ENCODE measurements at regions not wholly inside any gene's neighbourhood (a gene's known extent, or its start where the extent isn't known, plus 50 kb on each side); places are given as distances from the start of the nearest gene placed in this dataset.
A peak's percentile ranks its signal among the peaks of the same experiment; 100 is the strongest.

DNA sequence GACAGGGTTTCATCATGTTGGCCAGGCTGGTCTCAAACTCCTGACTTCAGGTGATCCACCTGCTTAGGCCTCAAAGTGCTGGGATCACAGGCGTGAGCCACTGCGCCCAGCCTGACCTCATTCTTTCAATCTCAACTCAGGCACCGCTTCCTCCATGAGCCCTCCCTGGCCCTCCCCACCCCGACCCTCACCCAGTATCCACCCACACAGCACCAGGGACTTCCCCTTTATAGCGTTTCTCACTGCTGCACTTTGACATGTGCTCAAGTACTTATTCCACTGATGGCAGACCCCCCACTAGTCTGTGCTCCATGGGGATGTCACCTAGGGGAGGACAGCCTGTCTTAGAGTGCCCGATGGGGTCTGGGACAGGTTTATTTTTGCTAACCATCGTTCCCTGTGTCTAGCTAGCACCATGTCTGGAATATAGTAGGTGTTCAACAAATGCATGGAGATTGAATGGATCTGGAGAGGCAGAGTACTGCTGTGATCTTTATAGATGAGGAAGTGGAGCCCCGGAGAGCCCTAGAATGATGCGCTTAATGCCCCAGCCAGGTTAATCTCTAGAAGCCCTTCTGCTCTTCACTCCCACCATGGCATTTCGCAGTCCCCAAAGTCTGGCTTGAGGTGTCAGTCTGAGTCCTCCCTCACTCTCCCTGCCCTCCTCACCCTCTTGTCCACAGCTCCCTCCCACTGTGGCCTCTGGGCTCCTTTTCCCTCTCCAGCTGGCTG lies 258.8 kb downstream of the RPS24 start:
- Histone ChIP-seq H3K27me3 (no peaks in the 10 kb centered on the region), H3K36me3 (no peaks in the 10 kb centered on the region), H3K9me3 (no peaks in the 10 kb centered on the region), H3K27ac (no peak overlapping the region), H3K4me3 (no peak overlapping the region), H3K4me1 (no peaks in the 10 kb centered on the region)
- WGBS, 2 donors: 70 to 81% methylated on average over 10 of the region's 10 CpGs
- DNase-seq: no peak
- TF ChIP-seq POLR2AphosphoS5 (IDR thresholded peaks at IDR 0.05) (no peak), POLR2A (IDR thresholded peaks at IDR 0.05) (no peak), EP300 (IDR thresholded peaks at IDR 0.05) (no peak)
- TF ChIP-seq, protein P1, sequence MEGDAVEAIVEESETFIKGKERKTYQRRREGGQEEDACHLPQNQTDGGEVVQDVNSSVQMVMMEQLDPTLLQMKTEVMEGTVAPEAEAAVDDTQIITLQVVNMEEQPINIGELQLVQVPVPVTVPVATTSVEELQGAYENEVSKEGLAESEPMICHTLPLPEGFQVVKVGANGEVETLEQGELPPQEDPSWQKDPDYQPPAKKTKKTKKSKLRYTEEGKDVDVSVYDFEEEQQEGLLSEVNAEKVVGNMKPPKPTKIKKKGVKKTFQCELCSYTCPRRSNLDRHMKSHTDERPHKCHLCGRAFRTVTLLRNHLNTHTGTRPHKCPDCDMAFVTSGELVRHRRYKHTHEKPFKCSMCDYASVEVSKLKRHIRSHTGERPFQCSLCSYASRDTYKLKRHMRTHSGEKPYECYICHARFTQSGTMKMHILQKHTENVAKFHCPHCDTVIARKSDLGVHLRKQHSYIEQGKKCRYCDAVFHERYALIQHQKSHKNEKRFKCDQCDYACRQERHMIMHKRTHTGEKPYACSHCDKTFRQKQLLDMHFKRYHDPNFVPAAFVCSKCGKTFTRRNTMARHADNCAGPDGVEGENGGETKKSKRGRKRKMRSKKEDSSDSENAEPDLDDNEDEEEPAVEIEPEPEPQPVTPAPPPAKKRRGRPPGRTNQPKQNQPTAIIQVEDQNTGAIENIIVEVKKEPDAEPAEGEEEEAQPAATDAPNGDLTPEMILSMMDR (IDR thresholded peaks at IDR 0.05): no peak
- ATAC-seq (ENCODE audit: low FRiP score in 2 of 2): peak in 1 of 2 donors; percentile 34

DNA sequence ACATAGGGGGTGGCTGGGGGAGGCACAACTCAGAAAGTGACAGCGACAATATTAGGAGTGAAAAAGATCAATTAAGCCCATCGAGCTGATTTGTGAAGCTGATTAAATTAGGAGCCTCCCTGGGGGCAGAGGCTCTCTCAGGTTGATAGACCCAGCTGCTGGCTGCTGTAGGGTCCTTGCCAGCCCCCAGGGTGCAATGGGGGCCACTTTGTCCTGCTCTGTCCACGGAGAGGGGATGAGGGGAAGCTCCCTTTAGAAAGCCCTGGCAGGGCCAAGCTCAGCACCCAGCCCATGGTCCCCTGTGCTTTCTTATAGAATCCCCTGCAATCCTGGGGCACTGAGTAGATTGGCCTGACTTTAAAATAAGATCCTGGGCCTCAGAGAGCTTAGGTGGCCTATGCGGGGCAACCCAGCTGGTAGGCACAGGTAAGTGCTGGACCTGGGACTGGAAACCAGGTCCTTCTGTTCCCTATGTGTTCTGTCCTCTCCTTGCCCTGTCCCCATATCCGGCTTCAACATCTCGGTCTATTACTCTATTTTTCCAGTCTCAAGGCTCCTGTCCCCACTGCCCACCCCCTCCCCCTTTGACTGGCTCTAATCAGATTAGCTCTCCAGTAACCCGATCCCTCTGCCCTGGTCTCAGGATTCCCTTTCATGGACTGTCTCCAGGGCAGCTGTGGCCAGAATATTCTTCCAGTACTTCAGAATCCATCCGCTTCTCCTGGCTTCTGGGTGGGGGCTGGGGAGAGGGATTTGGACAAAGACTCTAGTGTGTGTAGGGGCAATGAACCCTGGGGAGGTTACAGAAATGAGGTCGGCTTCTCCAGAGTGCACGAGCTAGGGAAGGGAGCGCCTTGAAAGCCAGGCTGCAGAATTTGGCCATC lies 259.6 kb downstream of the RPS24 start:
- ATAC-seq (ENCODE audit: low FRiP score in 2 of 2): peak in 1 of 2 donors; percentile 17
- H3K27ac ChIP-seq: no peak overlapping the region
- no peaks in the 10 kb centered on the region for H3K4me1 ChIP-seq
- H3K4me3 ChIP-seq: no peak overlapping the region
- no peaks in the 10 kb centered on the region for H3K36me3 ChIP-seq
- no peaks in the 10 kb centered on the region for H3K27me3 ChIP-seq
- 73 to 76% methylated on average over 10 to 11 of the region's 11 CpGs for WGBS, 2 donors
- TF ChIP-seq POLR2A (IDR thresholded peaks at IDR 0.05) (no peak), EP300 (IDR thresholded peaks at IDR 0.05) (no peak), POLR2AphosphoS5 (IDR thresholded peaks at IDR 0.05) (no peak)
- TF ChIP-seq, protein P1 (IDR thresholded peaks at IDR 0.05): no peak
- H3K9me3 ChIP-seq: no peaks in the 10 kb centered on the region
- DNase-seq: no peak

DNA sequence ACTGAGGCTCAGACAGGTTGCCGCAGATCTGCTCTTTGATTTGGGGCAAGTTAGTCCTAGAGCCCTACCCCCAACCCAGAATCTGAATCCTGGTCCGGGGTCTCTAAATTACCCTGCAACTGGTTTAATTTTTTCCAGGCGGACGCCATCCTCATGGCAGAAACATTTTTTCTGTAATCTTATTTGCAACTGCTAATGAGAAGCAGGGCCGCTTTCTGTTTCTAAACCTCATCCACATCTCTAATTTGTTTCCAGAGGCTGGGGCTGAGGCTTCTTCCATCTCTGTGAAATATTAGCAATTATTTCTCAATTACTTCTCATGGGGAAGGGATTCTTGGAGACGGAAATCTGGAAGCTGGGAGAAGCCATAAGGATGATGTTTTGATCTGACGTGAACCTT lies 261.6 kb downstream of the RPS24 start:
- H3K4me3 ChIP-seq: no peak overlapping the region
- H3K27ac ChIP-seq: no peak overlapping the region
- no peaks in the 10 kb centered on the region for H3K9me3 ChIP-seq
- H3K36me3 ChIP-seq: no peaks in the 10 kb centered on the region
- no peak for DNase-seq
- WGBS, 2 donors: 92 to 93% methylated on average over 7 of the region's 7 CpGs
- ATAC-seq (ENCODE audit: low FRiP score in 2 of 2): no peak
- TF ChIP-seq POLR2AphosphoS5 (IDR thresholded peaks at IDR 0.05) (no peak), POLR2A (IDR thresholded peaks at IDR 0.05) (no peak), EP300 (IDR thresholded peaks at IDR 0.05) (no peak)
- TF ChIP-seq, protein P1 (IDR thresholded peaks at IDR 0.05): no peak
- no peaks in the 10 kb centered on the region for H3K4me1 ChIP-seq
- no peaks in the 10 kb centered on the region for H3K27me3 ChIP-seq

DNA sequence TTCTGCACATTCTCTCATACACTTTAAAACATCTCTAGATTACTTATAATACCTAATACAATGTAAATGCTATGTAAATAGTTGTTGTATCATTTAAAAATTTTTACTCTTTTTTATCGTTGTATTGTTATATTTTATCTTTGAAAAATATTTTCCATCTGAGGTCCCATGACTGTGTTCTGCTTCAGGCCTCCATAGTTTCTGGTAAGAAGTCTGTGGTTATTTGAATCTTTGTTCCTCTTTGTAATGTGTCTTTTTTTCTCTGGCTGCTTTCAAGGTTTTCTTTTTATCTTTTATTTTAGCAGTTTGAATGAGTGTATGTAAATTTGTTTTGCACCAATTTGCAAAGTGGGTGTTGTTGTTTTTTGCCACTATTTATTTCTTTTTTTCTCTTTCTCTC lies 263.1 kb downstream of the RPS24 start:
- H3K9me3 ChIP-seq: no peaks in the 10 kb centered on the region
- no peak for DNase-seq
- WGBS, 2 donors: 67 to 68% methylated on average over 1 of the region's 1 CpG
- H3K4me1 ChIP-seq: peaks cover 0 to 1% (median 0%) of the 10 kb centered on the region in 4 donors
- H3K27ac ChIP-seq: no peak overlapping the region
- TF ChIP-seq EP300 (IDR thresholded peaks at IDR 0.05) (no peak), POLR2A (IDR thresholded peaks at IDR 0.05) (no peak), POLR2AphosphoS5 (IDR thresholded peaks at IDR 0.05) (no peak)
- TF ChIP-seq, protein P1 (IDR thresholded peaks at IDR 0.05): no peak
- ATAC-seq (ENCODE audit: low FRiP score in 2 of 2): no peak
- no peaks in the 10 kb centered on the region for H3K36me3 ChIP-seq
- H3K27me3 ChIP-seq: no peaks in the 10 kb centered on the region
- no peak overlapping the region for H3K4me3 ChIP-seq
